SK-N-SH (cell line): ENCODE measurements at regions not wholly inside any gene's neighbourhood (a gene's known extent, or its start where the extent isn't known, plus 50 kb on each side); places are given as distances from the start of the nearest gene placed in this dataset.

ENCODE experiments used
- EZH2phosphoT487 ChIP-seq: fragments of 200-600 bp; sonication (generic); IDR thresholded peaks from 2 replicates; pipeline ENCODE4 v1.6.1; 2017; ENCODE audit warnings: low read depth, mixed run types, mild to moderate bottlenecking, antibody characterized with exemption, moderate library complexity, borderline replicate concordance
- FOSL2 ChIP-seq: IDR thresholded peaks from 2 replicates; pipeline ENCODE4 v1.4.0; 2012; ENCODE audit warnings: low read depth, mild to moderate bottlenecking, moderate library complexity, borderline replicate concordance
- MEF2A ChIP-seq: IDR thresholded peaks from 2 replicates; pipeline ENCODE4 v1.4.0; 2012; ENCODE audit warnings: low read depth, borderline replicate concordance
- RCOR1 ChIP-seq: fragments of 150-350 bp; IDR thresholded peaks from 2 replicates; pipeline ENCODE4 v1.6.1; 2017; ENCODE audit warnings: antibody characterized with exemption, low read length
- SIN3A ChIP-seq: IDR thresholded peaks from 2 replicates; pipeline ENCODE4 v1.6.1; 2012; ENCODE audit warnings: low read depth, mild to moderate bottlenecking, low read length, moderate library complexity, borderline replicate concordance
- YY1 ChIP-seq: IDR thresholded peaks from 2 replicates; pipeline ENCODE4 v1.4.0; 2012; ENCODE audit warnings: low read depth, mild to moderate bottlenecking
- TF ChIP-seq, protein P1 (sequence below): IDR thresholded peaks from 2 replicates; pipeline ENCODE4 v1.4.0; 2012; ENCODE audit warnings: low read depth
- TF ChIP-seq, protein P2 (sequence below): fragments of 200-600 bp; sonication (generic); IDR thresholded peaks from 2 replicates; pipeline ENCODE4 v1.6.1; 2017; ENCODE audit warnings: antibody characterized with exemption, mild to moderate bottlenecking, moderate library complexity
- TF ChIP-seq, protein P3 (sequence below): IDR thresholded peaks from 2 replicates; pipeline ENCODE4 v1.4.0; 2012; ENCODE audit warnings: low read depth, borderline replicate concordance
- TF ChIP-seq, protein P4 (sequence below): fragments of 150-350 bp; IDR thresholded peaks from 2 replicates; pipeline ENCODE4 v1.6.1; 2016; ENCODE audit warnings: mild to moderate bottlenecking, low read depth, low read length

DNA sequence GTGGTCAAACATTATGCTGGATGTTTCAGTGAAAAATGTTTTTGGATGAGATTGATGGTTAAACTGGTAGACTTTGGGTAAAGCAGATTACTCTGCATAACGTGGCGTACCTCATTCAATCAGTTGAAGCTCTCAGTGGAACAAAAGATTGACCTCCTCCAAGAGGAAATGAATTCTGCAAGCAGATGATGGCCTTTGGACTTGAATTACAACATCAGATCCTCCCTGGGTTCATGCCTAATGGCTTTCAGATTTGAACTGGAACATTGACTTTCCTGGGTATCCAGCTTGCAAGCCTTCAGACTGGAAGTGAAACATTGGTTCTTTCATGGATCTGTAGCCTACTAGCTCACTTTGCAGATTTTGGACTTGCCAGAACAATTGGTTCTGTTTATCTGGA, 169.3 kb upstream of the MALRD1 start:
- TF ChIP-seq, protein P1, sequence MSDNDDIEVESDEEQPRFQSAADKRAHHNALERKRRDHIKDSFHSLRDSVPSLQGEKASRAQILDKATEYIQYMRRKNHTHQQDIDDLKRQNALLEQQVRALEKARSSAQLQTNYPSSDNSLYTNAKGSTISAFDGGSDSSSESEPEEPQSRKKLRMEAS, result no peak
- TF ChIP-seq, protein P2, sequence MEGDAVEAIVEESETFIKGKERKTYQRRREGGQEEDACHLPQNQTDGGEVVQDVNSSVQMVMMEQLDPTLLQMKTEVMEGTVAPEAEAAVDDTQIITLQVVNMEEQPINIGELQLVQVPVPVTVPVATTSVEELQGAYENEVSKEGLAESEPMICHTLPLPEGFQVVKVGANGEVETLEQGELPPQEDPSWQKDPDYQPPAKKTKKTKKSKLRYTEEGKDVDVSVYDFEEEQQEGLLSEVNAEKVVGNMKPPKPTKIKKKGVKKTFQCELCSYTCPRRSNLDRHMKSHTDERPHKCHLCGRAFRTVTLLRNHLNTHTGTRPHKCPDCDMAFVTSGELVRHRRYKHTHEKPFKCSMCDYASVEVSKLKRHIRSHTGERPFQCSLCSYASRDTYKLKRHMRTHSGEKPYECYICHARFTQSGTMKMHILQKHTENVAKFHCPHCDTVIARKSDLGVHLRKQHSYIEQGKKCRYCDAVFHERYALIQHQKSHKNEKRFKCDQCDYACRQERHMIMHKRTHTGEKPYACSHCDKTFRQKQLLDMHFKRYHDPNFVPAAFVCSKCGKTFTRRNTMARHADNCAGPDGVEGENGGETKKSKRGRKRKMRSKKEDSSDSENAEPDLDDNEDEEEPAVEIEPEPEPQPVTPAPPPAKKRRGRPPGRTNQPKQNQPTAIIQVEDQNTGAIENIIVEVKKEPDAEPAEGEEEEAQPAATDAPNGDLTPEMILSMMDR, result no peak
- no peak for TF ChIP-seq SIN3A
- TF ChIP-seq, protein P3, sequence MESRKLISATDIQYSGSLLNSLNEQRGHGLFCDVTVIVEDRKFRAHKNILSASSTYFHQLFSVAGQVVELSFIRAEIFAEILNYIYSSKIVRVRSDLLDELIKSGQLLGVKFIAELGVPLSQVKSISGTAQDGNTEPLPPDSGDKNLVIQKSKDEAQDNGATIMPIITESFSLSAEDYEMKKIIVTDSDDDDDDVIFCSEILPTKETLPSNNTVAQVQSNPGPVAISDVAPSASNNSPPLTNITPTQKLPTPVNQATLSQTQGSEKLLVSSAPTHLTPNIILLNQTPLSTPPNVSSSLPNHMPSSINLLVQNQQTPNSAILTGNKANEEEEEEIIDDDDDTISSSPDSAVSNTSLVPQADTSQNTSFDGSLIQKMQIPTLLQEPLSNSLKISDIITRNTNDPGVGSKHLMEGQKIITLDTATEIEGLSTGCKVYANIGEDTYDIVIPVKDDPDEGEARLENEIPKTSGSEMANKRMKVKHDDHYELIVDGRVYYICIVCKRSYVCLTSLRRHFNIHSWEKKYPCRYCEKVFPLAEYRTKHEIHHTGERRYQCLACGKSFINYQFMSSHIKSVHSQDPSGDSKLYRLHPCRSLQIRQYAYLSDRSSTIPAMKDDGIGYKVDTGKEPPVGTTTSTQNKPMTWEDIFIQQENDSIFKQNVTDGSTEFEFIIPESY, result no peak
- no peak for TF ChIP-seq MEF2A
- TF ChIP-seq RCOR1, result no peak
- TF ChIP-seq, protein P4, sequence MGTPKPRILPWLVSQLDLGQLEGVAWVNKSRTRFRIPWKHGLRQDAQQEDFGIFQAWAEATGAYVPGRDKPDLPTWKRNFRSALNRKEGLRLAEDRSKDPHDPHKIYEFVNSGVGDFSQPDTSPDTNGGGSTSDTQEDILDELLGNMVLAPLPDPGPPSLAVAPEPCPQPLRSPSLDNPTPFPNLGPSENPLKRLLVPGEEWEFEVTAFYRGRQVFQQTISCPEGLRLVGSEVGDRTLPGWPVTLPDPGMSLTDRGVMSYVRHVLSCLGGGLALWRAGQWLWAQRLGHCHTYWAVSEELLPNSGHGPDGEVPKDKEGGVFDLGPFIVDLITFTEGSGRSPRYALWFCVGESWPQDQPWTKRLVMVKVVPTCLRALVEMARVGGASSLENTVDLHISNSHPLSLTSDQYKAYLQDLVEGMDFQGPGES, result no peak
- TF ChIP-seq FOSL2, result no peak
- no peak for TF ChIP-seq YY1
- TF ChIP-seq EZH2phosphoT487, result no peak
